Medulla oblongata (tissue), 1 donor: ENCODE measurements at regions not wholly inside any gene's neighbourhood (a gene's known extent, or its start where the extent isn't known, plus 50 kb on each side); places are given as distances from the start of the nearest gene placed in this dataset.

Source experiments
- DNase-seq: peaks from one replicate; pipeline ENCODE4 v3.0.0-alpha.2; 2015; ENCODE audit errors: extremely low spot score

DNA sequence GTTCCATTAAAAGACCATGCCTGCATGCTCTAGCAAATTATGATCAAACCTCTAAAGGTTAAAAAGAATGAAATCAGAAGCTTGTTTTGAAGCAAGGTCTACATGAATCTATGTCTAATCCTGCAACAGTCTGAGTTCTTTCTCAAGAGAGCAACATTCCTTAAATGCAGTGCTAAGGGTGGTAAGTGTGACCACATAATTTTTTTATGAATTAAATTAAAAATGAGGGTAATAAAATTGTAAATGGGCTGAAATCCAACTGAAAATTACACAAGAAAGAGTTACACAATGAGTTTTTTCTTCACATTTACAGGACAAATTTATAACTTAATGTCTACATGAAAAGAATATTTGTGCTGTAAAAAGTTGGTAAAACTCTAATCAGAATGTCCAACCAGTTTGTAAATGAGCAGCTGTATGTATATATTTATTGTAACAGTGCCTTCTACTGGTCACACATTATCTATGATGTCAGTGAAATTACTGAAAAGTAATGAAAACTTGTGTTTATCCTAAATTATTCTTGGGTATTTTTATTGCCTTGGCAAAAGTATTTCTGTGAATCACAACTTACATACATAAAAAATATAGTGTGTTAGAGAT, 336.3 kb upstream of the PITX2 start:
- DNase-seq: no peak

DNA sequence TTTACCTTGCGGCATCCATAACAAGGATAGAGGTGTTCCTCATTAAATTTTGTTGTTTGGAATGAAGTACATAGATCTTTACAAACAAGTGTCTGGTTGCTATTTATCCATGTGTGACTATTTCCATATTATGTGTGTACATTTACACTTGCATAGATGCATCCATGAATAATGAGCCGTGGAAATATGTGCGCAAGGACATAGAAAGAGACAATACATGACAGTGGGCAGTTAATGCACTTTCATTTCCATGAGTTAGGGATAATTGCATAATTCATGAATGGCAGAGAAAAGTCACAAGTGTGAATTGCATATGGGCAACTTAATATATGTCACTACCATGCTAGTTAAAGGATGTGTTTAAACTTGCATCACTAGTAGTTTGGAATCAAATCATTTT, 338.2 kb upstream of the PITX2 start:
- no peak for DNase-seq

DNA sequence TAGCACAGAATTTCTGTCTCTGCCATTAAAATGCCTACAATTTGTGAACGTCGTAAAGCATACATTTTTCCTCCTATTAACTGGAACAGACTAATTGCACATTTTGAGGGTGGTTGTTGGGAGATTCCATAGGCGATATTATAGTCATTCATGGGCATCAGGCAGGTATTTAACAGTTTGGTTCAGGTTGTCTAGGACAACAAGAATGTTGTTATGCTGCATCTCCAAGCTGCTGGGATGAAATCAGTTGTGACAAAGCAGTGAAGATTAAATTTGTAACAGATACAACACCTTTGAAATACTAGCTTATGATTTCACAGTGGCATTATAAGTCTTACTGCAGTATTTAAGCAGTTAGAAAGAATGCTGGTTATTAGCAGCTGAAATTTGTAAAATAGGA, 339.7 kb upstream of the PITX2 start:
- DNase-seq: no peak

DNA sequence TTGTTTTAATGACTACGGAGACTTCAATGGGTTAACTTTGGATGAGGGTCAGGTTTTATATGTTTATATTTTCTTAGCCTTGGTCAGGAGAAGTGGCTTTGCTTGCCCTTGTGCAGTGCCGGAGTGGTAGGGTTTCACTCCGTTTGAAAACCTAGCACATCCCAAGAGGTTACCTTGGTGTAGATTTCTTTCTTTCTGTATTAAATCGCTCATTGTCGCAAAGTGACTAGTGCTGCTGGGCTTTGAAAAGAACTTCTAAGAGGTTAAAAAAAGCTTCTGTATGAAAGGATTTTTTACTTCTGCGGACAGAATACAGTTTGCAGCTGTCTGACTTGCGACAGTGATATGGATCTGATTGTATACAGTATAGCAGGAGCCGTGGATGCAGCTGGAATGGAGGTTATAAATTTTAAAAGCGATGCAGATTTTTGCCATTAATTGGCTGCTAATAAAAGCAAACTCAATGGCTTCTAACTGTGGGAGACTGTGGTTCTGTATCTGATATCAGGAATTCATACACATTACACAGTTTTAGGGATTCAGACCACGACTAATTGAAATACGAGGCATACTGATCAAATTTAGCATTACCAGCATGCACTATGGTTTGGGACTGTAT, 340.9 kb upstream of the PITX2 start:
- no peak for DNase-seq

DNA sequence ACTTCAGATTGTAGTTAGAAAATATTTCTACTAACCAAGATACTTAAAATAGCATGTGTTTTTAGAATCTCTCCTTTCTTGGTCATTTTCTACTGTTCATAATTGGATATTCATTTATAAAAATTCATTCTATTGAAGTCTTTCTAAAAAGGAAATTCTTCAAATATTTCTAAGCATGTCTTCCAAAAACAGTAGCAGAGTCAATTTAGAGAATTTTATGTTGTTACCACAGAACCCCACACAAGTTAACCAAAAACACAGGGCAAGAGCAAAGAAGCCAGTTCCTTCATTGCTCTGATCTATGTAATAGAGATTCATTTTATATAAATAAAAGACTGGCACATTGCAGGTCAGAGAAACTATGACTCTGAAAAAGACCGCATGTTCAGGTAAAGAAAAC, 345.1 kb upstream of the PITX2 start:
- DNase-seq: no peak

DNA sequence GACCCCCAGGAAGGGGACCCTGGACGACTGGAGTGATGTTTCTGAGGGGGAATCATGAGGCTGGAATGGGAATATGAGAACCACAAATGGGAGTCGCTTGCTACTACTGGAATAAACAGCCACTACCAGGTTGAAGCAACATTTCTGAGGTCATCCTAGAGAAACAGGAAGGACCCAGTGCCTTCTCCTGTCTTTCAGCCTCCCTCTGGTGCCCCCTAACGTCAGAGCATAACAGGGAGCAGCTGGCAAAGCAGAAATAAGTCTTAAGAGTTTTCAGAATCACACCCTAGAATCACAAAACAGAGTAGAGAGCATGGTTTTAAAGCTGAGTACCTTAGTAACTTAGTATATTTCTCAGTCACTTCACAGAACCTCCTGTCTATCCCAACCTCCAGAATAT, 347.8 kb upstream of the PITX2 start:
- DNase-seq: peak; percentile 2

GRCh38 chr4:110975338-110975737, 352.5 kb upstream of the PITX2 start:
- DNase-seq: no peak

- no peak for DNase-seq
Observed at GRCh38 chr4:110977554-110977953, 354.7 kb upstream of the PITX2 start.

DNA sequence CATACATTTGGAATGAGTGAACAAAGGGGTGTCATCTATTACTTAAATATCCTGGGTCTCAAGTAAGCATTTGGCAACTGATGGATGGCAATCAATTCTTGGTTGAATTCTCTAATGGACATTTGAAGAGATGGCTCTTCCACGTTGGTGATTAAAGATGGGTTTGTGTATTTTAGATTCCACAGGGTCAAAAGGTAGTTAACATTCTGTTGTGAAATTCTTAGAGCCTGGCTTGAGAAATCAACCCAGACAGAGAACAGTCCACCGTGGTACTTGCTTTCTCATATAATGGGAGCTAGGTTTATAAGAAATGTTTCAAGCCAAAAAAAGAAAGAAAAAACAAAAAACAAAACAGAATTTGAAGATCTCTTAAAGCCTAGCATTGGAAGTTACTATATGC, 355.9 kb upstream of the PITX2 start:
- DNase-seq: no peak

DNA sequence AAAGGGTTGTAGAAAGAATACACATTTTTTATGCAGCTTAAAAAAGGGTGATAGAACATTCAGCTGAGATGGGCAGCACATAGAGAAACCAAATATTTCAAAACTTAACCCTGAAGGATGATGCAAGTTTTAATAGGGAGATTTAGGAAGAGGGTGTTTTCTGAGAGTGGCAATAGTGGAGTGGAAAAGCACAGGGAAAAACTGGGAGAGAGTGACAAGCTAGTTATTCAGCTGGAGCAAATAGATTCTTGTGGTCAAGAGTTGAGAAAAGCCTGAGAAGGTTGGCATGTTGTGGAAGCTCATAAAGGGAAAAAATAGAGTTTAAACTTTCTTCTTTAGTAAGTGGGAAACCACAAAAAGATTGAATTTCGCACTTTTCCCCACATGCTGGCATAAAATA, 359.6 kb upstream of the PITX2 start:
- no peak for DNase-seq

GRCh38 chr4:110988722-110989121, 365.8 kb upstream of the PITX2 start:
- no peak for DNase-seq

GRCh38 chr4:110989125-110989524, 366.2 kb upstream of the PITX2 start:
- no peak for DNase-seq

DNA sequence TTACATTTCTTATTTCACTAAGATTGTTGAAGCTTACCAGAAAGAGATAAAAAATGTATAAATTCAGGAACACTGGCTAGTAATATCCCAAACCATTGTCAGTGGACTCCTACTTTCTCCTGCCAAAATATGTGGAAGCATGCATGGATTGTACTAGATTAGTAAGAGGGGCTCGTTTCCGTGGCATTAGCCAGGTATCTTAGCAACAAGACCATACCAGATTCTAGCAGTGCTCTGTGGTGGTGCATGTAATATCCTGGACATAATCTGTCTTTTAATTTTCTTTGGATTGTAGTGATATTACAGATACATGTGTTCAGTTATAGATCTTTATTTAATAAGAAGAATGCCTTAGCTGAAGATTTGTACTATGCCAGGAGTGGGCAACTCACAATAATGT, 371.9 kb upstream of the PITX2 start:
- DNase-seq: no peak

- DNase-seq: no peak
Observed at GRCh38 chr4:110998320-110998719, 375.4 kb upstream of the PITX2 start.

DNA sequence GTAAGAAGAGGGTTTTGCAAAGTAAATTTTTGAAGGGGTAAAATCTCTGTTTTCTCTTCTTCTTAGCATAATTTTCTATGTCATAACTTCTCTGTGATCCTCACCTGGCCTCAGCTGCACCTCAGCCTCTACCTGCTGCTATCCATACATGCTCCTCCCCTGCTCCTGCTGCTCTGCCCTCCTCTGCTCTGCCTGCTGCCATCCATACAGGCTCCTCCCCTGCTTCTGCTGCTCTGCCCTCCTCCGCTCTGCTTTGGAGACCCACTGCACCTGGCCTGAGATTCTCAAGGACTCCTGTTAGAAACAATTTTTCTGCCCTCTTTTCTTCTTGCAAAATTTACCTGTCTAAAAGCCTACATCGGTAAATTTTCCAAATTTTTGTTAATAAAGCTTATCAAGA, 388.6 kb upstream of the PITX2 start:
- DNase-seq: no peak

DNA sequence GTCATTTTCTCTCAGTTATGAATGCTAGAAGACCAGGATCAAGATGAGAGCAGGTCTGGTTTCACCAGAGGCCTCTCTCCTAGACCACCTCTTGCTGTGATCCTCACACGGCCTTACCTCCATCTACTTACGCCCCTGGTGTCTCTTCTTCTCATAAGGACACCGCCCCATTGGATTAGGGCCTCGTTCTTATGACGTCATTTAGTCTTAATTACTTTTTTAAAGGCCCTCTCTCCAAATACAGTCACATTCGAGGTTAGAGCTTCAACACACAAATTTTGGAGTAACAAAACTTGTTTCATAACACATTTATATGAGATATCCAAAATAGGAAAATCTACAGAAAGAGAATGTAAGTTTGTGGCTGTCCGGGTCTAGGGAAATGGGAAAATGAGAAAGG, 391.0 kb upstream of the PITX2 start:
- no peak for DNase-seq

GRCh38 chr4:111014537-111014936, 391.7 kb upstream of the PITX2 start:
- DNase-seq: no peak

DNA sequence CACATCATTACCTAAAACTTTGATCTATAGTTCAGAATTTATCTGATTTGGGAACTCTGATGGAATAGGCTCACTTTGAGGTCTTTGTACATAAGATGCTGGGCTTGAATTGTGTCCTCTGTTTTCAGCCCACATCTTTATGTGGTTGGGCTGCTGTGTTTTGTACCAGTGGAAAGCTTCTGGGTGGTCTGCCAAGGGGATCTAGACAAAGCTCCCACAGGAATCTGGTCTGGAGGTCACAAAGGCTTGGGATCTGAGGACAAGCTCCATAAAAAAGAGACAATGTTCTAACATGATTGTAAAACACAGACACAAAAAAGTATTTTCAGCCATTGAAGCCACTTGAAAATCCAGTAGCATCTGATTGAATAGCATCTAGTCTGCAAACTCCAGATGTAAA, 393.5 kb upstream of the PITX2 start:
- no peak for DNase-seq

GRCh38 chr4:111018216-111018615, 395.3 kb upstream of the PITX2 start:
- DNase-seq: no peak

DNA sequence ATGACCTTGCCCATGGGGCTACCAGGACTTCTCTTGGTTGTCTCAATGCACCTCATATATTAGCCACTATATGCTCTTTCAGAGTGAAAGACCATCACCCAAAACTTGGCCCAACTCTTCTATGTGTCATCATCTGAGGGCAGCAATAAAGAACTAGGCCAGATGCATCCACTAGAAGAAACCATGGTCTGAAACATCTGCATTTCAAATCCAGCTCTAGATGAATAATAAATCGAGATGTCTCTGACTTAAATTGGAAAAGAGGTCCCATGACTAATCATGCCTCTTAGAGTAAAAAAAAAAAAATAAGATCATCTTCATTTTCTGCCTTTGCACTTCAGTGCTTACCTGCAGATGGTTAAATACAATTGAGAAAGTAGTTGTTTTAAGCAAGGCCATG, 397.6 kb upstream of the PITX2 start:
- no peak for DNase-seq

GRCh38 chr4:111020961-111021360, 398.1 kb upstream of the PITX2 start:
- no peak for DNase-seq

DNA sequence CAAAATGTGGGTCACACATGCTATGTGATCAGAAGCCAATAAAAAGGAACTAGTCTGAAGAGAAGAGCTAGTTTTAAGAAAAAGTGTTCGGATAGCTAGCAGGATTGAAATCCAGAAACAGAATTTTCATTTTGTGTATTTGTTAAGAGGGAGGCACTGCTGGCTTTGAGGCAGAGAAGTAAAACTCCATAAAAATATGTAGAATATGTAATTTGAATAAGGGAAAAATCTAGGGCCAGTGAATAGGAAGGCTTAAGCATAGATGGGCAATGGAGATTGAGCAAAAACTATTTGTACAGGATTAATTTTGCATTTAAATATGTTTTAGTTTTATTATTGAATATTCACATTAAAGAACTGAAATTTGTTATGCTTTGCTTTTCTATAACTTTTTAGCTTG, 399.9 kb upstream of the PITX2 start:
- no peak for DNase-seq

DNA sequence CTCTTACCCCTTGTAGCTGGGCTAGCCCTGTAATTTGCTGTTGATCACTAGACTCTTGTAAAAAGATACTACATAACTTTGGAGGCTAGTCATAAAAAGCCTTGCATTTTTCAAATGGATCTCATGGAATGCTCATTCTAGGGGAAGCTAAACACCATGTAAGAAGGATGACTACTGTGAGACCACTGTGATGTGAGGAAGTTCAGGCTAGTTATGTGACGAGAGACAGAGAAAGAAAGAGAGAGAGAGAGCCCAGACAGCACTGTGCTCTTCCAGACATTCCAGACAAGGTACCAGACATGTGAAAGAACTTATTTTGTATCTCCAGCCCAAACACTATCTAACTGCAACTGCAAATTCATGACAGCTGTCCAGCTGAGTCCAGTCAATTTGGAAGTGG, 404.6 kb upstream of the PITX2 start:
- DNase-seq: no peak

- DNase-seq: no peak
Observed at GRCh38 chr4:111028795-111029194, 405.9 kb upstream of the PITX2 start.
